Chondrocyte (in vitro differentiated cells): ENCODE measurements at regions not wholly inside any gene's neighbourhood (a gene's known extent, or its start where the extent isn't known, plus 50 kb on each side); places are given as distances from the start of the nearest gene placed in this dataset.

Experiments used
- DNase-seq: peaks from one replicate; pipeline ENCODE4 v3.0.0; 2021; ENCODE audit warnings: mixed read lengths, low spot score
- H3K27ac Mint-ChIP-seq: one replicate; pipeline ENCODE4 v1.8.0; 2021; ENCODE audit warnings: mild to moderate bottlenecking, moderate library complexity, mixed read lengths; ENCODE audit not compliant: unreplicated experiment
- H3K27me3 Mint-ChIP-seq: 2 replicates; pipeline ENCODE4 v1.8.0; 2021; ENCODE audit warnings: low read depth, mixed read lengths
- H3K36me3 Mint-ChIP-seq: 2 replicates; pipeline ENCODE4 v1.8.0; 2021; ENCODE audit warnings: low read depth, mixed read lengths
- H3K4me1 Mint-ChIP-seq: 2 replicates; pipeline ENCODE4 v1.8.0; 2021; ENCODE audit warnings: low read depth, mild to moderate bottlenecking, mixed read lengths
- H3K4me3 Mint-ChIP-seq: one replicate; pipeline ENCODE4 v1.8.0; 2021; ENCODE audit warnings: mild to moderate bottlenecking, moderate library complexity, mixed read lengths; ENCODE audit not compliant: unreplicated experiment
- H3K9me3 Mint-ChIP-seq: 2 replicates; pipeline ENCODE4 v1.8.0; 2021; ENCODE audit warnings: low read depth, mixed read lengths
- TF ChIP-seq, protein P1 (sequence below): fragments of 200-600 bp; sonication (generic); IDR thresholded peaks from 2 replicates; pipeline ENCODE4 v1.5.0; 2021; ENCODE audit warnings: antibody characterized with exemption, mild to moderate bottlenecking, moderate library complexity

DNA sequence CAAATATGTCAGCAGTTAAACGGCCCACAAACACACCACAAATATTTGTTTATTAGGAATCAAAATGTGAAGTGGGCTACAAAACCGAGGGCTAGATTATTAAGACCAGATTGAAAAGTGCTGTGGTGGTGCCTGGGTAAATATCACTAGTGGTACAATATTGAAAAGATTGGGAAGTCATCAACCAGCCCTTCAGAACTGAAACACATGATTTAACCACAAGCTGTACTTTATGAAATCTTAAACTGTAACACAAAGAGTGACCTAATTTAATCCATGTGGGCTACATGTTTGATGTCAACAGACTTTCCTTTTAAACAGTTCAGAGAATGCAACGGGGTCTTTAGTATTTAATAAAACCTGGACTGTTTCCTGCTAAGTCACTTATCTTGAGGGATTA lies 182.3 kb downstream of the SPATA31D1 start:
- H3K4me3 Mint-ChIP-seq = no peak overlapping the region
- H3K9me3 Mint-ChIP-seq = no peaks in the 10 kb centered on the region
- TF ChIP-seq, protein P1, sequence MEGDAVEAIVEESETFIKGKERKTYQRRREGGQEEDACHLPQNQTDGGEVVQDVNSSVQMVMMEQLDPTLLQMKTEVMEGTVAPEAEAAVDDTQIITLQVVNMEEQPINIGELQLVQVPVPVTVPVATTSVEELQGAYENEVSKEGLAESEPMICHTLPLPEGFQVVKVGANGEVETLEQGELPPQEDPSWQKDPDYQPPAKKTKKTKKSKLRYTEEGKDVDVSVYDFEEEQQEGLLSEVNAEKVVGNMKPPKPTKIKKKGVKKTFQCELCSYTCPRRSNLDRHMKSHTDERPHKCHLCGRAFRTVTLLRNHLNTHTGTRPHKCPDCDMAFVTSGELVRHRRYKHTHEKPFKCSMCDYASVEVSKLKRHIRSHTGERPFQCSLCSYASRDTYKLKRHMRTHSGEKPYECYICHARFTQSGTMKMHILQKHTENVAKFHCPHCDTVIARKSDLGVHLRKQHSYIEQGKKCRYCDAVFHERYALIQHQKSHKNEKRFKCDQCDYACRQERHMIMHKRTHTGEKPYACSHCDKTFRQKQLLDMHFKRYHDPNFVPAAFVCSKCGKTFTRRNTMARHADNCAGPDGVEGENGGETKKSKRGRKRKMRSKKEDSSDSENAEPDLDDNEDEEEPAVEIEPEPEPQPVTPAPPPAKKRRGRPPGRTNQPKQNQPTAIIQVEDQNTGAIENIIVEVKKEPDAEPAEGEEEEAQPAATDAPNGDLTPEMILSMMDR = no peak
- no peaks in the 10 kb centered on the region for H3K36me3 Mint-ChIP-seq
- DNase-seq = no peak
- H3K27me3 Mint-ChIP-seq = no peaks in the 10 kb centered on the region
- H3K4me1 Mint-ChIP-seq = peaks cover 13% of the 10 kb centered on the region
- no peak overlapping the region for H3K27ac Mint-ChIP-seq

DNA sequence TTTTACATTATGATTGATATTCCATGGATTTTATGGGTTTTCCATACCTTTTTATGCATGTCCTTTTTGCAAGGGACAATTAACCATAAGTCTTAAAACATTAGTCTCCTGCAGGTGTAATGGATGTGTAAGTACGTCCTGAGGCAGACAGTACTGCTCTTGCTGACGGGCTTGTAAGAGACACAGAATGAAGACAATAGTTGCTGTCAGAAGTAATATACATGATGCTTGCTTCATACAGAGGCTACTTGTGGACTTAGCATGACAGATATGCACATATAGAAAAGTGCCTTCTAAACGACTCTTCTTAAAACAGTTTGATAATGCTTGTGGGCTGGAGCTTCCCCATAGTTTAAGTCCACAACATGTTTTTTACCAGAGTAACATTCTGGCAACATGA lies 182.7 kb downstream of the SPATA31D1 start:
- H3K27ac Mint-ChIP-seq = no peak overlapping the region
- H3K4me3 Mint-ChIP-seq = no peak overlapping the region
- peaks cover under 1% of the 10 kb centered on the region for H3K9me3 Mint-ChIP-seq
- H3K27me3 Mint-ChIP-seq = no peaks in the 10 kb centered on the region
- DNase-seq = no peak
- no peaks in the 10 kb centered on the region for H3K36me3 Mint-ChIP-seq
- H3K4me1 Mint-ChIP-seq = peaks cover 13% of the 10 kb centered on the region
- TF ChIP-seq, protein P1 = no peak

DNA sequence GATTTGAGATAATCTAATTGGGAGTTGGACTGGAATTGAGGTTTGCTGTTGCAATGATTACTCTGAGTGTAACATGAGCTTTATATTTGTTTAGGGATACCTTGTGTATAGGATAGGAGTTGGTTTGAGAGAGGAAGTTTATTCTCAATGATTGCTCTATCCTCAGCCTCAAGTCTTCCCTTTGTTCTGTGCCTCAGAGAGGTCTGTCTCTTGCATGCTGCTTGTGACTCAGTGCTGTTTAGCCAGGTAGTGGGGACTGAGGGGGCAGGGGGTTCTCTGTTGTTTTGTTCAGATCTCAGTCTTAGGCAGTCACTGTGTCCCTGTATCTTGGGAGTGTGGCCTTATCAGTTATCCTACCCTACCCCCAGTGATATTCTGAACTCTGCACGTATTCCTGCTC lies 192.1 kb downstream of the SPATA31D1 start:
- Mint-ChIP-seq H3K36me3 (peaks cover 3% of the 10 kb centered on the region), H3K4me1 (no peaks in the 10 kb centered on the region), H3K27me3 (no peaks in the 10 kb centered on the region), H3K27ac (no peak overlapping the region), H3K9me3 (peaks cover 10% of the 10 kb centered on the region), H3K4me3 (no peak overlapping the region)
- TF ChIP-seq, protein P1 = no peak
- no peak for DNase-seq

DNA sequence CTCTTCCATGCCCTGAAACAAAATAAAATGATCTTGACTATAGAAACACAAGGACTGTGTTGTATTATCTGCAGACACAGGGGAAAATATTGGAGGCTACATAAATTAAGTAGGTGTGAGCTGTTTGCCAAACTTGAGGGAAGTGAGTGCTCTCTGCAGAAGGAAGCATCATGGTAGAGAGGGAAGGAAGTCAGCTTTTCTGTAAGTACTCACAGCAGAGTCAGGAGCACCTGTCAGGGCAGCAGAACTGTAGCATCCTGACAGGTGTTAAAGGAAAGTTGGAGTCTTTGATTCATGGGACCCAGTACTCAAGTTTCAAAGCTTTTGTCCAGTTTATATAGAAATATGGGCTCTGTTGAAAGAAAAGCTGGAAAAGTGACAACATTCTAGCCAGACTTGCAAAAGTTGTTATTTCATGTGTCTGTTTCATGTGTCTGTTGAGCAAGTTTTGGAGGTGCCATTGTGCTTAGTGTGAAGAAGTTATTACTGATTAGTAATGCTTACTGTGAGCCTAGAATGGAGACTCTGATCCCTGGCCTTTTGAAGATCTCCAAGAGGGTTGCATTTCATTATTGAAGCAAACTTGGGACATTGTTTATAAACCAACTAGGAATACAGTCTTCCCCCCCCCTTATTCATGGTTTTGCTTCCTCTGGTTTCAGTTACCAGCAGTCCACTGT lies 194.7 kb downstream of the SPATA31D1 start:
- no peak for DNase-seq
- TF ChIP-seq, protein P1 = no peak
- no peaks in the 10 kb centered on the region for H3K36me3 Mint-ChIP-seq
- no peaks in the 10 kb centered on the region for H3K27me3 Mint-ChIP-seq
- H3K4me3 Mint-ChIP-seq = no peak overlapping the region
- no peak overlapping the region for H3K27ac Mint-ChIP-seq
- no peaks in the 10 kb centered on the region for H3K9me3 Mint-ChIP-seq
- H3K4me1 Mint-ChIP-seq = no peaks in the 10 kb centered on the region

DNA sequence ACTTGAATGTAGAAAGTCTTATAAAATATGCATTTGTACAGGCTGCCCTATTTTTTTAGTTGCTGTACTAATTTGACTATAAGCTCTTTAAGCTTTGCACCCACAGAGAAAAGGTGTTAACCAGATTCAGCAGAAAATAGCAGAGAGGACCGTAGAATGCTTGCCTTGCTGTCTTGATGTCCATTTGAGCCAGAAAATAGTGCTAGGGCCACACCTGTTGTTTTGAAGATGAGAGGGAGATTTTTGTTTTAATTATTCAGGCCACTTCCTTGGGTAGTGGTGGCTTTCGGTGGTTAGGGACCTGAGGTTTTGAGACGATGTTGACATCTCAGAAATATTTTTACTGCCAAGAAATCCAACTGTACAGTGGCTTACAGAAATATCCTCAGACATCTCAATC lies 196.0 kb downstream of the SPATA31D1 start:
- Mint-ChIP-seq H3K27me3 (no peaks in the 10 kb centered on the region), H3K36me3 (no peaks in the 10 kb centered on the region), H3K9me3 (no peaks in the 10 kb centered on the region), H3K27ac (no peak overlapping the region), H3K4me3 (no peak overlapping the region), H3K4me1 (no peaks in the 10 kb centered on the region)
- TF ChIP-seq, protein P1 = no peak
- DNase-seq = no peak
